Suprapubic skin (tissue), 4 donors: ENCODE measurements at regions not wholly inside any gene's neighbourhood (a gene's known extent, or its start where the extent isn't known, plus 50 kb on each side); places are given as distances from the start of the nearest gene placed in this dataset.

Experiments
- DNase-seq, 2 donors: peaks; one replicate each; pipeline ENCODE4 v3.0.0-alpha.2; 2019; ENCODE audit warnings: low spot score in 2 of 2
- H3K27ac ChIP-seq: fragments of 200-600 bp; sonication (generic); one replicate; pipeline ENCODE4 v1.5.1; 2019
- H3K27me3 ChIP-seq: fragments of 200-600 bp; sonication (generic); one replicate; pipeline ENCODE4 v1.5.1; 2019
- H3K36me3 ChIP-seq: fragments of 200-600 bp; sonication (generic); one replicate; pipeline ENCODE4 v1.5.1; 2019
- H3K4me1 ChIP-seq: fragments of 200-600 bp; sonication (generic); one replicate; pipeline ENCODE4 v1.5.1; 2019
- H3K4me3 ChIP-seq: fragments of 200-600 bp; sonication (generic); one replicate; pipeline ENCODE4 v1.5.1; 2019; ENCODE audit warnings: mild to moderate bottlenecking
- H3K9me3 ChIP-seq: fragments of 200-600 bp; sonication (generic); one replicate; pipeline ENCODE4 v1.5.1; 2019
- CTCF ChIP-seq, 2 donors: fragments of 200-600 bp in 1 of 2; fragments of 450-650 bp in 1 of 2; sonication (generic) in 1 of 2; IDR thresholded peaks; one replicate each; pipeline ENCODE4 v1.5.1; 2016 to 2019; ENCODE audit warnings: antibody characterized with exemption in 2 of 2, mild to moderate bottlenecking in 1 of 2, moderate library complexity in 1 of 2
- EP300 ChIP-seq: sonication (generic); formaldehyde crosslinking; IDR thresholded peaks from one replicate; pipeline ENCODE4 v1.6.1; 2017; ENCODE audit warnings: antibody characterized with exemption
- POLR2A ChIP-seq, 2 donors: fragments of 450-650 bp; IDR thresholded peaks; one replicate each; pipeline ENCODE4 v1.6.1; 2017; ENCODE audit warnings: antibody characterized with exemption in 2 of 2, mild to moderate bottlenecking in 2 of 2, moderate library complexity in 2 of 2
- POLR2AphosphoS5 ChIP-seq, 3 donors: sonication (generic); formaldehyde crosslinking; IDR thresholded peaks; one replicate each; pipeline ENCODE4 v1.6.1; 2017; ENCODE audit warnings: antibody characterized with exemption in 3 of 3
- WGBS: methylation state at CpG from one replicate; pipeline ENCODE4 v1.1.5; 2018; 5-methylcytosine and 5-hydroxymethylcytosine counted together

DNA sequence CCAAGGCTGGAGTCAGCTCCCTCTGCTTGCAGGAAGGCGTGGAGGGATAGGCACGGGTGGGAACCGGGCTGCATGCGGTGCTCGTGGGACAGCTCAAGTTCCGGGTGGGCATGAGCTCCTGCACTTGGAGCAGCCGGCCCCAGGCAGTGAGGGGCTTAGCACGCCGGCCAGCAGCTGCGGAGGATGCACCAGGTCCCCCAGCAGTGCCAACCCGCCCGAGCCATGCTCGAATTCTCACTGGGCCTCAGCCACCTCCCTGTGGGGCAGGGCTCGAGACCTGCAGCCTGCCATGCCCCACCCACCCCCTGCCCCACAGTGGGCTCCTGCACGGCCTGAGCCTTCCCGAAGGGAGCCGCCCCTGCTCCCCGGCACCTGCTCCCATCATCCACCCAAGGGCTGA is 1501.8 kb downstream of the AACS start:
- Histone ChIP-seq H3K36me3 (no peaks in the 10 kb centered on the region), H3K4me1 (no peaks in the 10 kb centered on the region), H3K9me3 (no peaks in the 10 kb centered on the region), H3K4me3 (no peak overlapping the region), H3K27ac (no peak overlapping the region), H3K27me3 (no peaks in the 10 kb centered on the region)
- TF ChIP-seq POLR2A (IDR thresholded peaks at IDR 0.05): no peak
- DNase-seq: no peak
- 95% methylated on average over 6 of the region's 18 CpGs for WGBS

DNA sequence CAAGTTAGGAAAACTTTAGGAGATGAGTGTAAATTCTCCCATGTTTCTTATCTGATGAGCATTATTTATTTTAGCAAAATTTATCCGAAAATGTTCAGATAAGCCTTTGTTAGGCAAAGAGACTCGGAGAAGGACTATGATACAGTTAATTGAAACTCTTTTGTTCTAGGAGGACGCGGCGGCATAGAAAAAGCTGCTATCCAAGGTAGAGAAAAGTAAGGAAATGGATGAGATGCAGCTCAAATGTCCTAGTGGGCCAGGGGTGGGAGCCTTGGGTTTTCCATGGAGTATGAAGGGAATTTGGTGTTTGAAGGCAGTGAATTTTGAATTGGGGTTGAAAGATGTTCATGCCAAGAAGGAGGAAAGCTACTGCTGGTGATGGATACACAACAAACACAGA is 1504.5 kb downstream of the AACS start:
- Histone ChIP-seq H3K9me3 (peaks cover 5% of the 10 kb centered on the region), H3K27ac (no peak overlapping the region), H3K4me3 (no peak overlapping the region), H3K27me3 (no peaks in the 10 kb centered on the region), H3K4me1 (no peaks in the 10 kb centered on the region), H3K36me3 (no peaks in the 10 kb centered on the region)
- 71% methylated on average over 5 of the region's 5 CpGs for WGBS
- no peak for DNase-seq
- TF ChIP-seq CTCF (IDR thresholded peaks at IDR 0.05) (no peak), POLR2AphosphoS5 (IDR thresholded peaks at IDR 0.05) (no peak), POLR2A (IDR thresholded peaks at IDR 0.05) (no peak), EP300 (no peak)

- no peak for DNase-seq
- WGBS: 50% methylated on average over 3 of the region's 3 CpGs
- TF ChIP-seq POLR2AphosphoS5 (IDR thresholded peaks at IDR 0.05) (no peak), EP300 (no peak), CTCF (IDR thresholded peaks at IDR 0.05) (no peak), POLR2A (IDR thresholded peaks at IDR 0.05) (no peak)
- no peaks in the 10 kb centered on the region for H3K4me1 ChIP-seq
- H3K27ac ChIP-seq: no peak overlapping the region
- H3K27me3 ChIP-seq: no peaks in the 10 kb centered on the region
- no peak overlapping the region for H3K4me3 ChIP-seq
- H3K9me3 ChIP-seq: peaks cover 5% of the 10 kb centered on the region
- H3K36me3 ChIP-seq: no peaks in the 10 kb centered on the region
These were observed 1505.3 kb downstream of the AACS start for GRCh38 chr12:126570566-126570965.

DNA sequence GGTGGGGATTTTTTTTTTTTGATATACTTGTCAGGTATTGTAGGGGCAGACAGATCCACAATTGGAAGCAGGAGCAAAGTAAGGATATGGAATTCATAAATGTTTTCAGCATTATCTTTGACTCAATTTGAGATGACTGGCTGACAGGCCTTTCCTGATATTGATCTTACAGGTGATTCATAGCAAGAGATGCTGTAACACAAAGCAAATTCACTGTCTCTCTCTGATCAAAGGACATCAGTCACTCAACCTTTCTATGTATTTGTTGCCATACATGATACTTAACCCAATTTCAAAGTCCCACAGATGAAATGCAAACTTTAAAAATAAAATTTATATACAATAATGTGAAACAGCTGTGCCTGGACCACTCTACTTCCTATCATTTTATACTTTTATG is 1506.9 kb downstream of the AACS start:
- no peak overlapping the region for H3K27ac ChIP-seq
- TF ChIP-seq EP300 (no peak), CTCF (IDR thresholded peaks at IDR 0.05) (no peak), POLR2AphosphoS5 (IDR thresholded peaks at IDR 0.05) (no peak), POLR2A (IDR thresholded peaks at IDR 0.05) (no peak)
- H3K9me3 ChIP-seq: peaks cover 5% of the 10 kb centered on the region
- H3K4me1 ChIP-seq: no peaks in the 10 kb centered on the region
- no peaks in the 10 kb centered on the region for H3K27me3 ChIP-seq
- DNase-seq: no peak
- no peaks in the 10 kb centered on the region for H3K36me3 ChIP-seq
- no peak overlapping the region for H3K4me3 ChIP-seq

DNA sequence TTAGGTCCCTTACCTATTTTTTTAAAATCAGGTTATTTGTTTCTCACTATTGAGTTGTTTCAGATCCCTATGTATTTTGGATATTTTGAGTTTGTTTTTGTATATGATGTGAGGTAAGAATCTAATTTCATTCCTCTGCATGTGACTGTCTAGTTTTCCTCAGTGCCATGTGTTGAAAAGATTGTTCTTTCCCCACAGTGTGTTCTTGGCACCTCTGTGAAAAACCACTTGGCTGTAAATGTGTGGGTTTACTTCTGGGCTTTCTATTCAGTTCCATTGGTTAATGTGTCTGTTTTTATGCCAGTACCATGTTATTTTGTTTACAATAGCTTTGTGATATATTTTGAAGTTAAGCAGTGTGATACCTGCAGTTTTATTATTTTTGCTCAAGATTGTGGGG is 1516.4 kb downstream of the AACS start:
- no peak for TF ChIP-seq POLR2AphosphoS5 (IDR thresholded peaks at IDR 0.05)
- no peak for TF ChIP-seq EP300
- no peak for TF ChIP-seq CTCF (IDR thresholded peaks at IDR 0.05)
- TF ChIP-seq POLR2A (IDR thresholded peaks at IDR 0.05): no peak
- H3K27me3 ChIP-seq: no peaks in the 10 kb centered on the region
- no peak overlapping the region for H3K27ac ChIP-seq
- no peak overlapping the region for H3K4me3 ChIP-seq
- H3K36me3 ChIP-seq: no peaks in the 10 kb centered on the region
- DNase-seq: no peak
- H3K4me1 ChIP-seq: no peaks in the 10 kb centered on the region
- no peaks in the 10 kb centered on the region for H3K9me3 ChIP-seq

DNA sequence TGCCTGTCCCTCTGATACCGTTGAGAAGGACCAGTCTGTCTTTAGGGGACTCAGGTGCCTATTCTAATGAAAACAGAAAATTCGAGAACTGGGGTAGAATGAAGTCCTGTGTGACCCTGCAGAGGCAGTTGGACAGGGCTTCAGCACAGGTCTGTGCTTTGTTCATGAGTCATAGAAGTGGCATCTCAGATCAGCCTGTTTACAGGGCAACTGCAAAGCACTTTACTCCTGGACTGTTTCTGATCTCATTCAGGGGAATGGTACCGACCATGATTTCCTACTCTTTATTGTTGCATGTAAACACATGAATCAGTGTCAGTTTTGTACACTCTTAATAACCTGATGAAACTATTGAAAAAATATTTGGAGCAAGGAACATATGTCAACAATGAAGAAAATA is 1517.0 kb downstream of the AACS start:
- Histone ChIP-seq H3K27me3 (no peaks in the 10 kb centered on the region), H3K4me3 (no peak overlapping the region), H3K27ac (no peak overlapping the region), H3K36me3 (no peaks in the 10 kb centered on the region), H3K9me3 (no peaks in the 10 kb centered on the region), H3K4me1 (no peaks in the 10 kb centered on the region)
- TF ChIP-seq CTCF (IDR thresholded peaks at IDR 0.05): no peak
- TF ChIP-seq POLR2A (IDR thresholded peaks at IDR 0.05): no peak
- TF ChIP-seq EP300: no peak
- no peak for TF ChIP-seq POLR2AphosphoS5 (IDR thresholded peaks at IDR 0.05)
- DNase-seq: no peak
- 49% methylated on average over 3 of the region's 3 CpGs for WGBS
